Stomach (tissue), 8 donors: ENCODE measurements at regions not wholly inside any gene's neighbourhood (a gene's known extent, or its start where the extent isn't known, plus 50 kb on each side); places are given as distances from the start of the nearest gene placed in this dataset.

ENCODE experiments used
- DNase-seq, 2 donors: peaks; one replicate each; pipeline versions ENCODE4 v3.0.0 to v3.0.0-alpha.2; 2013 to 2019
- H3K27ac ChIP-seq, 5 donors: fragments of 200-600 bp in 4 of 5; sonication (generic) in 4 of 5; one replicate each; pipeline ENCODE4 v1.5.1; 2013 to 2019; ENCODE audit warnings: mild to moderate bottlenecking in 1 of 5, moderate library complexity in 1 of 5
- H3K27me3 ChIP-seq, 3 donors: fragments of 200-600 bp; sonication (generic); one replicate each; pipeline ENCODE4 v1.5.1; 2017 to 2019; ENCODE audit warnings: mixed run types in 1 of 3
- H3K36me3 ChIP-seq, 4 donors: fragments of 200-600 bp; sonication (generic); 1 replicate in 3 of 4; 2 replicates in 1 of 4; pipeline ENCODE4 v1.5.1; 2016 to 2019
- H3K4me1 ChIP-seq, 4 donors: fragments of 200-600 bp; sonication (generic); one replicate each; pipeline ENCODE4 v1.5.1; 2016 to 2019
- H3K4me3 ChIP-seq, 4 donors: fragments of 200-600 bp; sonication (generic) in 3 of 4; one replicate each; pipeline ENCODE4 v1.5.1; 2016 to 2019; ENCODE audit warnings: mild to moderate bottlenecking in 1 of 4
- H3K9me3 ChIP-seq, 4 donors: fragments of 200-600 bp; sonication (generic); one replicate each; pipeline ENCODE4 v1.5.1; 2016 to 2019
- EP300 ChIP-seq: sonication (generic); formaldehyde crosslinking; IDR thresholded peaks from one replicate; pipeline ENCODE4 v1.6.1; 2017; ENCODE audit warnings: antibody characterized with exemption
- POLR2A ChIP-seq, 4 donors: fragments of 450-650 bp; IDR thresholded peaks; one replicate each; pipeline ENCODE4 v1.6.1; 2016; ENCODE audit warnings: antibody characterized with exemption in 4 of 4, control low read depth in 2 of 4, mild to moderate bottlenecking in 1 of 4, moderate library complexity in 1 of 4
- POLR2AphosphoS5 ChIP-seq, 3 donors: sonication (generic); formaldehyde crosslinking; IDR thresholded peaks; one replicate each; pipeline ENCODE4 v1.6.1; 2016; ENCODE audit warnings: antibody characterized with exemption in 3 of 3
- WGBS, 5 donors: extraction: QIAGEN DNeasy Blood & Tissue Kit in 3 of 5; methylation state at CpG; one replicate each; pipeline versions ENCODE4 v1.1.5 to v1.1.7; 2013 to 2018; 5-methylcytosine and 5-hydroxymethylcytosine counted together
- intact Hi-C: fragments of 100-400 bp; cut with DNase I; formaldehyde crosslinking; loops from one replicate; pipeline ENCODE4 v1.15.1; 2023; ENCODE audit warnings: low total_unique reads
- TF ChIP-seq, protein P1 (sequence below), 7 experiments: fragments of 450-650 bp in 4 of 7; fragments of 200-600 bp in 3 of 7; sonication (generic) in 3 of 7; IDR thresholded peaks; one replicate each; pipeline ENCODE4 v1.5.1; 2016 to 2019; ENCODE audit warnings: antibody characterized with exemption in 7 of 7, control low read depth in 2 of 7, mild to moderate bottlenecking in 1 of 7
- donor health status: healthy with polysubstance abuse.
- donor health status: Bipolar disorder and iron deficiency.
- donor health status: healthy.

DNA sequence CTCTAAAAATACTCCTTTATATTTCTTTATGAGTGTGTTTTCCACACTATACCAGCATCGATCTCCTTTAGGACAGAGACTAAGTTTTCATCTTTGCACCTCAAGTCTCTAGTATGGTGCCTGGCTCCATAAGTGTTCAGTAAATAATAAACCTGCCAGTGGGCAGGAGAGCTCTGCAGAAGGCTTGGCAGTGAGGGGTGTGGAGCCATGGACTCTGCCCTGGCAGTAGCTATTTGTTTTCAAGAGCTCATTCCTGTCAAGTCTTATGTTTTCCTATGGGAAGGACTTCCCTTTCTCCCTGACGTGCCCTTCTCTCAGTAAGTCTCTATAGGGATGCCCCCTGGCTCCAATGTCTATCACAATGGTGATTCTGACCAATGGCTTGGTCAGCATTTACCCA is 252.2 kb downstream of the PIK3R1 start:
- H3K4me1 ChIP-seq, result no peaks in the 10 kb centered on the region
- WGBS, 5 donors, result 71 to 90% (median 82%) methylated on average over 2 of the region's 2 CpGs
- DNase-seq, result no peak
- H3K4me3 ChIP-seq, result no peak overlapping the region
- H3K36me3 ChIP-seq, result no peaks in the 10 kb centered on the region
- H3K27me3 ChIP-seq, result no peaks in the 10 kb centered on the region
- H3K27ac ChIP-seq, result no peak overlapping the region
- TF ChIP-seq POLR2AphosphoS5 (IDR thresholded peaks at IDR 0.05) (no peak), POLR2A (IDR thresholded peaks at IDR 0.05) (no peak), EP300 (no peak)
- TF ChIP-seq, protein P1, sequence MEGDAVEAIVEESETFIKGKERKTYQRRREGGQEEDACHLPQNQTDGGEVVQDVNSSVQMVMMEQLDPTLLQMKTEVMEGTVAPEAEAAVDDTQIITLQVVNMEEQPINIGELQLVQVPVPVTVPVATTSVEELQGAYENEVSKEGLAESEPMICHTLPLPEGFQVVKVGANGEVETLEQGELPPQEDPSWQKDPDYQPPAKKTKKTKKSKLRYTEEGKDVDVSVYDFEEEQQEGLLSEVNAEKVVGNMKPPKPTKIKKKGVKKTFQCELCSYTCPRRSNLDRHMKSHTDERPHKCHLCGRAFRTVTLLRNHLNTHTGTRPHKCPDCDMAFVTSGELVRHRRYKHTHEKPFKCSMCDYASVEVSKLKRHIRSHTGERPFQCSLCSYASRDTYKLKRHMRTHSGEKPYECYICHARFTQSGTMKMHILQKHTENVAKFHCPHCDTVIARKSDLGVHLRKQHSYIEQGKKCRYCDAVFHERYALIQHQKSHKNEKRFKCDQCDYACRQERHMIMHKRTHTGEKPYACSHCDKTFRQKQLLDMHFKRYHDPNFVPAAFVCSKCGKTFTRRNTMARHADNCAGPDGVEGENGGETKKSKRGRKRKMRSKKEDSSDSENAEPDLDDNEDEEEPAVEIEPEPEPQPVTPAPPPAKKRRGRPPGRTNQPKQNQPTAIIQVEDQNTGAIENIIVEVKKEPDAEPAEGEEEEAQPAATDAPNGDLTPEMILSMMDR (IDR thresholded peaks at IDR 0.05), result no peak
- intact Hi-C loops, result loop anchor here (10.0 kb wide), 1 partner anchor 183 kb away; no protein-coding TSS in a partner anchor
- H3K9me3 ChIP-seq, result no peaks in the 10 kb centered on the region

DNA sequence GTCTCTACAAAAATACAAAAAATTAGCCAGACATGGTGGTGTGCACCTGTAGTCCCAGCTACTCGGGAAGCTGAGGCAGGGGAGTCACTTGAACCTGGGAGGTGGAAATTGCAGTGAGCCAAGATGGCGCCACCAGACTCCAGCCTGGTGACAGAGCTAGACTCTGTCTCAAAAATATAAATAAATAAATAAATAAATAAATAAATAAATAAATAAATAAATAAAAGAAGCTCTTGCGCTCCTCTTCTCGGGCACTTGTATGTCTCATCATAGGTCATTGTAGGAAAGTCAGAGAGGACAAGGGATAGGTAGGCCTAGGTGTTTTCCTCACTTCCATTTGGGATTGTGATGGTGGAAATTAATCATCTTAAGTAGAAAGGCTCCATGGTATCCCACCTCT is 252.8 kb downstream of the PIK3R1 start:
- no peaks in the 10 kb centered on the region for H3K4me1 ChIP-seq
- no peaks in the 10 kb centered on the region for H3K36me3 ChIP-seq
- no peak for DNase-seq
- no peak overlapping the region for H3K4me3 ChIP-seq
- WGBS, 5 donors, result 95 to 99% (median 98%) methylated on average over 4 of the region's 4 CpGs
- intact Hi-C loops, result loop anchor here (10.0 kb wide), 1 partner anchor 184 kb away; no protein-coding TSS in a partner anchor
- no peaks in the 10 kb centered on the region for H3K27me3 ChIP-seq
- H3K27ac ChIP-seq, result no peak overlapping the region
- no peaks in the 10 kb centered on the region for H3K9me3 ChIP-seq
- TF ChIP-seq POLR2A (IDR thresholded peaks at IDR 0.05), result no peak

DNA sequence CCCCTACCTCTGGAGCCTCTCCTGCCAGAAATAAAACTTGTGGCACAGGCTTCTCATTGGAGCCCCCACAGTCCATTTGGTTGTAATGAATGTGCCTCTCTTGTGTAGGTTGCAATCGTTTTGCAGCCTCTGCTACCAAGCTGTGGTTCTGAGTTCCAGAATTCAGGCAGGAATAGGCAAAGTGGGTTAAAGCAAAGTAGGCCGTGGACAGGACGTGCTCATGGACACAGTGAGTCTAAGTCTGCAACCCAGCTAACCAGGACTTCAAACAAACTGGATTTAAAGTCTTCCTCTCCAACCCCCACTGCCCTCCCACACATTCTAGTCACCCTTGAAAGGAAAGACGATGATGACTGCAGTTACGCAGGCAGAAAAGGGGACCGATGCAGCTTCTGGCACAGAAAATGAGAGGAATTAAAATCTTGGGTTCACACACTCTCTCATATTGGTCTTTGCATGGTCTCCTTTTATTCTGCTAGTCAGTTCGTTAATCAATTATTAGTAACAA is 260.0 kb downstream of the PIK3R1 start:
- TF ChIP-seq POLR2A (IDR thresholded peaks at IDR 0.05) (no peak), EP300 (no peak), POLR2AphosphoS5 (IDR thresholded peaks at IDR 0.05) (no peak)
- TF ChIP-seq, protein P1 (IDR thresholded peaks at IDR 0.05), result no peak
- intact Hi-C loops, result no loop called here
- H3K4me1 ChIP-seq, result peaks cover 0 to 22% (median 8%) of the 10 kb centered on the region in 4 donors
- H3K9me3 ChIP-seq, result no peaks in the 10 kb centered on the region
- WGBS, 5 donors, result 87 to 93% (median 91%) methylated on average over 7 of the region's 7 CpGs
- DNase-seq, result no peak
- no peaks in the 10 kb centered on the region for H3K36me3 ChIP-seq
- no peak overlapping the region for H3K27ac ChIP-seq
- H3K4me3 ChIP-seq, result no peak overlapping the region
- H3K27me3 ChIP-seq, result no peaks in the 10 kb centered on the region

DNA sequence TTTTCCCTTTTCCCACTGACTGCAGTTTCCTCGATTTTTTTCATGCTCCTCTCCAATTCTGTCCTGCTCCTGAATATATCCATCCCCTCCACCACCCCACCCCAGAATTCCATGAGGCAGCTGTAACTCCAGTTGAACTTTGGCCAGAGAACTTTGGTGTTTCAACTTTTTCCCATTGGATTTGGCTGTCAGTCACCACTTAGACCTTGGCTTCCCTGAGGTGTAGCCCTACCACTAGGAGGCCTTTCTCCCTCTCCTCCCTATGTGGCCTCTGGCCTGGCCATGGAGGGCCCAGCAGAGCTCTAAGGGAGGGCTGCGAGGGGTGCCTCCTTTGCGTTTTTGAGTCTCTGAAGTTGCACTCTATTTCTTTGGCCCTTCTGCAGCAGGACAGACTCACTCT is 261.3 kb downstream of the PIK3R1 start:
- H3K27ac ChIP-seq, result no peak overlapping the region
- 86 to 93% (median 93%) methylated on average over 3 of the region's 3 CpGs for WGBS, 5 donors
- H3K9me3 ChIP-seq, result no peaks in the 10 kb centered on the region
- no peak overlapping the region for H3K4me3 ChIP-seq
- H3K27me3 ChIP-seq, result no peaks in the 10 kb centered on the region
- no peak for TF ChIP-seq POLR2A (IDR thresholded peaks at IDR 0.05)
- TF ChIP-seq, protein P1 (IDR thresholded peaks at IDR 0.05), result no peak
- no peak for TF ChIP-seq EP300
- TF ChIP-seq POLR2AphosphoS5 (IDR thresholded peaks at IDR 0.05), result no peak
- H3K4me1 ChIP-seq, result peaks cover 0 to 22% (median 9%) of the 10 kb centered on the region in 4 donors
- intact Hi-C loops, result no loop called here
- DNase-seq, result no peak
- no peaks in the 10 kb centered on the region for H3K36me3 ChIP-seq

DNA sequence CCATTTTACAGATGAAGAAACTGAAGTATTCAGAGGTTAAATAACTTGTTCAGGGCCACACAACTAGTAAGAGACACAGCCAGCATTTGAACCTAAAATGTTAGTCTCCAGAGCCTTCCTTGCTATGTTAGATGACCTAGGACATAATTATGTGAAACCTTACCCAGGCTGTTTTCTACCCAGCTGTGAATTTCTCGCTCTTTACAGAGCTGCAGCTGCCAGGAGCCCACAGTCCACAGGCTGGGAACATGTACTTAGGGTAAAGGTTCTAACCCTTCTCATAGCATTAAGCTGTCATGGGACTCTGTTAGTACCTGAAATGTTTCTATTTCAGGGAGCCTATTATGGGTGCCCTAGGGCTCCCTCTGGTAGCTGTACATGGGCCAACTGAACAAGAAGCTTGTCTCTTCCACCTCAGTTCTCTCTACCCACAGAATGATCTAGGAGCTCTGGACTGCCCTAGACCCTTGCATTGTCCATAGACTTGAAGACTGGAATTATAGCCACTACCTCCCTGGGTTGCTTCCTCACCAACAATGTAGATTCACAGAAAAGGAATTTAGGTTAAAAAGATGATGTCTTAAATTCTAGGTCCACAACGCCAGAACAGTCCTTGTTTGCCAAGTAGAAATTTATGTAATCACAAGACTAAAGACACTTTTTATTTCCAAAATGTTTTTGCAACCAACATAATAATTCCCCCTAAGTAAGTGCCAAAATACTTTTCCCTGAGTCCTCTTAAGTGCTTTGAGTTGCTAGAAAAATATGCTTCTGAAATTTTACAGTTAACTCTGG is 262.9 kb downstream of the PIK3R1 start:
- intact Hi-C loops, result no loop called here
- peak overlapping the region in 2 of 5 donors; percentile 6 to 38 for H3K27ac ChIP-seq
- 73 to 92% (median 86%) methylated on average over 2 of the region's 2 CpGs for WGBS, 5 donors
- DNase-seq, result no peak
- H3K27me3 ChIP-seq, result no peaks in the 10 kb centered on the region
- H3K4me1 ChIP-seq, result peaks cover 0 to 22% (median 9%) of the 10 kb centered on the region in 4 donors
- H3K36me3 ChIP-seq, result no peaks in the 10 kb centered on the region
- no peaks in the 10 kb centered on the region for H3K9me3 ChIP-seq
- TF ChIP-seq POLR2AphosphoS5 (IDR thresholded peaks at IDR 0.05) (no peak), POLR2A (IDR thresholded peaks at IDR 0.05) (no peak), EP300 (no peak)
- TF ChIP-seq, protein P1 (IDR thresholded peaks at IDR 0.05), result no peak
- H3K4me3 ChIP-seq, result no peak overlapping the region
